Hepatocyte (in vitro differentiated cells): ENCODE measurements at regions not wholly inside any gene's neighbourhood (a gene's known extent, or its start where the extent isn't known, plus 50 kb on each side); places are given as distances from the start of the nearest gene placed in this dataset.
A peak's percentile ranks its signal among the peaks of the same experiment; 100 is the strongest.

Experiments used
- DNase-seq: peaks from one replicate; pipeline ENCODE4 v3.0.0-alpha.2; 2016; ENCODE audit warnings: low spot score
- H2AFZ ChIP-seq: fragments of 200-600 bp; sonication (generic); 2 replicates; pipeline ENCODE4 v1.6.0; 2016; ENCODE audit warnings: antibody characterized with exemption, mild to moderate bottlenecking
- H3K27ac ChIP-seq: fragments of 200-600 bp; sonication (generic); 2 replicates; pipeline ENCODE4 v1.5.1; 2016; ENCODE audit warnings: mild to moderate bottlenecking
- H3K27me3 ChIP-seq: fragments of 200-600 bp; sonication (generic); 2 replicates; pipeline ENCODE4 v1.6.1; 2016
- H3K36me3 ChIP-seq: fragments of 200-600 bp; sonication (generic); replicated peaks from 2 replicates; pipeline ENCODE4 v1.5.1; 2016; ENCODE audit warnings: low read depth; ENCODE audit not compliant: insufficient read depth
- H3K4me1 ChIP-seq: fragments of 200-600 bp; sonication (generic); 2 replicates; pipeline ENCODE4 v1.5.1; 2016; ENCODE audit warnings: mild to moderate bottlenecking, moderate library complexity; ENCODE audit not compliant: insufficient read depth
- H3K4me2 ChIP-seq: fragments of 200-600 bp; sonication (generic); 2 replicates; pipeline ENCODE4 v1.6.0; 2016
- H3K4me3 ChIP-seq: fragments of 200-600 bp; sonication (generic); 2 replicates; pipeline ENCODE4 v1.5.1; 2016; ENCODE audit warnings: mild to moderate bottlenecking
- H3K79me2 ChIP-seq: fragments of 200-600 bp; sonication (generic); 2 replicates; pipeline ENCODE4 v1.6.0; 2017; ENCODE audit warnings: mild to moderate bottlenecking
- H3K9me2 ChIP-seq: fragments of 200-600 bp; sonication (generic); replicated peaks from 2 replicates; pipeline ENCODE4 v1.6.0; 2017; ENCODE audit warnings: mild to moderate bottlenecking; ENCODE audit not compliant: insufficient read depth
- H3K9me3 ChIP-seq: fragments of 200-600 bp; sonication (generic); 2 replicates; pipeline ENCODE4 v1.5.1; 2016; ENCODE audit warnings: low read depth, mild to moderate bottlenecking
- H4K20me1 ChIP-seq: fragments of 200-600 bp; sonication (generic); 2 replicates; pipeline ENCODE4 v1.6.0; 2016; ENCODE audit warnings: mild to moderate bottlenecking; ENCODE audit not compliant: insufficient read depth, poor library complexity, severe bottlenecking
- EZH2 ChIP-seq: fragments of 200-600 bp; sonication (generic); IDR thresholded peaks from 2 replicates; pipeline ENCODE4 v1.6.1; 2016; ENCODE audit warnings: antibody characterized with exemption, mild to moderate bottlenecking, borderline replicate concordance
- EZH2phosphoT487 ChIP-seq: fragments of 200-600 bp; sonication (generic); IDR thresholded peaks from one replicate; pipeline ENCODE4 v1.6.1; 2018; ENCODE audit warnings: antibody characterized with exemption, mild to moderate bottlenecking, low read depth, moderate library complexity; ENCODE audit not compliant: unreplicated experiment, severe bottlenecking
- whole genome bisulfite sequencing: methylation state at CpG from one replicate; pipeline ENCODE4 v1.1.6; 2016; ENCODE audit warnings: low lambda C conversion rate; ENCODE audit errors: missing lambda C conversion rate; 5-methylcytosine and 5-hydroxymethylcytosine counted together
- TF ChIP-seq, protein P1 (sequence below): fragments of 200-600 bp; sonication (generic); IDR thresholded peaks from 2 replicates; pipeline ENCODE4 v1.5.1; 2016; ENCODE audit warnings: antibody characterized with exemption, mild to moderate bottlenecking; ENCODE audit not compliant: poor library complexity

DNA sequence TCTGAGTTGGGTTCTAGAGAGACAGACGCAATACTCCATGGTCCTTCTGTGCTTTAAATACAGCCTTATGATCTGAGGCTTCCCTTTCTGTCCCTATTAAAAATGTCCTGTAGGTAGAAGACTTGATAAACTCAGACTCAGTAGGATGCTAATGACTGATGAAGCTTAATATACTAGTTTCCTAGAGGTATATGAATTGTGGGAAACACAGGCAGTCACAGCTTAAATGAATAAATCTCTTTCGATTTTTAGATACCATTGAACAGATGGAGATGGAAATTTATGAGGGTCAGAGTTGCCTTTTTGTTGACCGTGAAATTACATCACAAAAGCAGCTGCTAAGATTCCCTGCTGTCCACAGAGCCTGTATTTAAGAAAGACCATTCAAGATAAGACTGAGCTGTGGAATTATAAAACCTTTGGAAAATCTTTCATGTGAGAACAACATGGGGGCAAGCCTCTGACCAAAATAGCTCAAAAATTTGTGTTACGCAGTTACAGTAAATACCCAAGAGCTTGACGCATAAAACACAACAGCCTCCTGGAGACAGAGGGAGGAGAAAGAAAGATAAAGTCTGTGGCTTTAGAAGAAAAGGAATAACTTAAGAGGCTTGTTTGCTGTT lies 172.3 kb downstream of the AASDHPPT start:
- Histone ChIP-seq H3K27me3 (no peaks in the 10 kb centered on the region), H3K36me3 (no peaks in the 10 kb centered on the region), H4K20me1 (no peaks in the 10 kb centered on the region), H3K4me2 (no peak overlapping the region), H3K4me1 (peaks cover 4% of the 10 kb centered on the region), H3K9me2 (no peaks in the 10 kb centered on the region), H3K9me3 (no peaks in the 10 kb centered on the region), H3K4me3 (no peak overlapping the region), H3K79me2 (no peaks in the 10 kb centered on the region), H2AFZ (no peak overlapping the region), H3K27ac (no peak overlapping the region)
- 50% methylated on average over 5 of the region's 5 CpGs for WGBS
- peak; percentile 14 for DNase-seq
- TF ChIP-seq EZH2 (no peak), EZH2phosphoT487 (no peak)
- TF ChIP-seq, protein P1, sequence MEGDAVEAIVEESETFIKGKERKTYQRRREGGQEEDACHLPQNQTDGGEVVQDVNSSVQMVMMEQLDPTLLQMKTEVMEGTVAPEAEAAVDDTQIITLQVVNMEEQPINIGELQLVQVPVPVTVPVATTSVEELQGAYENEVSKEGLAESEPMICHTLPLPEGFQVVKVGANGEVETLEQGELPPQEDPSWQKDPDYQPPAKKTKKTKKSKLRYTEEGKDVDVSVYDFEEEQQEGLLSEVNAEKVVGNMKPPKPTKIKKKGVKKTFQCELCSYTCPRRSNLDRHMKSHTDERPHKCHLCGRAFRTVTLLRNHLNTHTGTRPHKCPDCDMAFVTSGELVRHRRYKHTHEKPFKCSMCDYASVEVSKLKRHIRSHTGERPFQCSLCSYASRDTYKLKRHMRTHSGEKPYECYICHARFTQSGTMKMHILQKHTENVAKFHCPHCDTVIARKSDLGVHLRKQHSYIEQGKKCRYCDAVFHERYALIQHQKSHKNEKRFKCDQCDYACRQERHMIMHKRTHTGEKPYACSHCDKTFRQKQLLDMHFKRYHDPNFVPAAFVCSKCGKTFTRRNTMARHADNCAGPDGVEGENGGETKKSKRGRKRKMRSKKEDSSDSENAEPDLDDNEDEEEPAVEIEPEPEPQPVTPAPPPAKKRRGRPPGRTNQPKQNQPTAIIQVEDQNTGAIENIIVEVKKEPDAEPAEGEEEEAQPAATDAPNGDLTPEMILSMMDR: no peak

DNA sequence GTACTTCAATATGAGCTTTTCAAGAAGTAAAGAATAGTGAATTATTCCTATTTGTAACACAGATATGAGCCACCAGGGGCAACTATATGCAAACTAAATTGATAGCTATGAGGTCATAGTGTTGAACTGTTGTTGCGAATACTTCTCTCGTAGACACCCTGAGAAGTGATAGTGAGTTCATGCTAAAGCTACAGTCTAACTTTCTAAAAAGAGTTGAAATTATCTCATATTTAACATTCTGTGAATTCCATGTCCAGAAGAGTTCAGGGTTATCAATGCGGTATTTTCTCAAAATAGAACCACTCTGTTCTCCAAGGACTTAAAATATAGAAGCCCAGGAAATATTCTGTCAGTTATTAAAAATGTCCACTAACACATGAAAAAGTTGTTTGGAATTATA lies 185.4 kb downstream of the AASDHPPT start:
- Histone ChIP-seq H3K9me2 (no peaks in the 10 kb centered on the region), H3K4me3 (no peak overlapping the region), H3K27me3 (no peaks in the 10 kb centered on the region), H3K4me1 (no peaks in the 10 kb centered on the region), H3K27ac (no peak overlapping the region), H3K9me3 (no peaks in the 10 kb centered on the region), H3K4me2 (no peak overlapping the region), H2AFZ (no peak overlapping the region), H3K79me2 (no peaks in the 10 kb centered on the region), H3K36me3 (no peaks in the 10 kb centered on the region), H4K20me1 (no peaks in the 10 kb centered on the region)
- TF ChIP-seq, protein P1: no peak
- no peak for TF ChIP-seq EZH2
- no peak for TF ChIP-seq EZH2phosphoT487
- 83% methylated on average over 3 of the region's 3 CpGs for WGBS
- DNase-seq: no peak

DNA sequence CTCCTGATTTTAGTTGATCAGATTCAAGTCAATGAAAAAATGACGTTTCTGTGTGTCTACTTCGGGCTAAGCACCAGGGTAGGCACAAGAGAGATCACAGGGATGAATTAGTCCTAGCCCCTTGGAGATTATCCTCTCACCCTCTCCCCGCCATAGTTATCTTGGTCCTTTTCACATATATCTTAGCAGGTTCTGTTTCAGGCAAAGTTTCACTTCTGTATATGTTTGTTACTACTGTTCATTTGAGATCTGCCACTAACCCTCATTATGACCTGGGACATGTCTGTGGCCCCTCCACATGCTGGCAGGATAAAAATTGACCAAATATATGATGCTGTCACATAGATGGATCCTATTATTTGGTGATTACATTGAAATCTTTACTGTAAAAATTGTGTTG lies 186.1 kb downstream of the AASDHPPT start:
- Histone ChIP-seq H3K9me2 (no peaks in the 10 kb centered on the region), H3K79me2 (no peaks in the 10 kb centered on the region), H3K27ac (no peak overlapping the region), H3K4me1 (no peaks in the 10 kb centered on the region), H3K27me3 (no peaks in the 10 kb centered on the region), H2AFZ (no peak overlapping the region), H3K36me3 (no peaks in the 10 kb centered on the region), H4K20me1 (no peaks in the 10 kb centered on the region), H3K4me3 (no peak overlapping the region), H3K9me3 (no peaks in the 10 kb centered on the region), H3K4me2 (no peak overlapping the region)
- no peak for TF ChIP-seq EZH2
- TF ChIP-seq EZH2phosphoT487: no peak
- TF ChIP-seq, protein P1: no peak
- 90% methylated on average over 3 of the region's 3 CpGs for WGBS
- no peak for DNase-seq

DNA sequence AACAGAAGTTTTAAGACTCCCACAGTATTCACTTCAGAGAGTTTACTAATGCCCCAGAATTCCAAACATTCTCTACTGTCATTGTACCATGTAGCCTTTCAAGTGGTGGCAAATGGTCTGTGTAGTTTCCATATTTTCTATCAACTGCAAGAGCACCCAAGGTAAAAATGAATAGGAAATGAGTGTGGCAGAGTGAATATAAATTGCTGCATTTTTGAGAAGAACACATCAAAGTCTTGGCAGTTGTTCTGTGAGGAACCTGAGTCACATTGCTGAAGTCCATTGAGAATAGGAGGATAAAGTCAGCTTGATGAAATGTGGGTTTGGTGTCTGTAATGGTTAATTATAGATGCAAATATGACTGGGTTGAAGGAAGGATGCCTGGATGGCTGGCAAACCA lies 193.6 kb downstream of the AASDHPPT start:
- H2AFZ ChIP-seq: no peak overlapping the region
- no peak for DNase-seq
- H3K4me2 ChIP-seq: no peak overlapping the region
- no peaks in the 10 kb centered on the region for H3K4me1 ChIP-seq
- no peaks in the 10 kb centered on the region for H4K20me1 ChIP-seq
- no peaks in the 10 kb centered on the region for H3K9me2 ChIP-seq
- no peaks in the 10 kb centered on the region for H3K9me3 ChIP-seq
- TF ChIP-seq EZH2phosphoT487 (no peak), EZH2 (no peak)
- TF ChIP-seq, protein P1: no peak
- H3K27ac ChIP-seq: no peak overlapping the region
- H3K4me3 ChIP-seq: no peak overlapping the region
- no peaks in the 10 kb centered on the region for H3K79me2 ChIP-seq
- H3K27me3 ChIP-seq: no peaks in the 10 kb centered on the region
- H3K36me3 ChIP-seq: no peaks in the 10 kb centered on the region
